Adrenal gland (tissue), 9 donors: ENCODE measurements at regions not wholly inside any gene's neighbourhood (a gene's known extent, or its start where the extent isn't known, plus 50 kb on each side); places are given as distances from the start of the nearest gene placed in this dataset.

ENCODE experiments used
- DNase-seq, 7 donors: peaks; one replicate each; pipeline ENCODE4 v3.0.0-alpha.2; 2019 to 2020
- H3K27ac ChIP-seq, 5 donors: fragments of 200-600 bp; sonication (generic) in 4 of 5; 1 replicate in 3 of 5; 2 replicates in 2 of 5; pipeline versions ENCODE4 v1.5.1 to v1.8.0; 2016 to 2020; ENCODE audit warnings: mild to moderate bottlenecking in 1 of 5
- H3K27me3 ChIP-seq: fragments of 200-600 bp; 2 replicates; pipeline ENCODE4 v1.8.0; 2021
- H3K36me3 ChIP-seq, 2 donors: fragments of 200-600 bp; replicated peaks in 1 of 2; 1 replicate in 1 of 2; 2 replicates in 1 of 2; pipeline versions ENCODE4 v1.5.1 to v1.8.0; 2018 to 2022
- H3K4me1 ChIP-seq, 2 donors: fragments of 200-600 bp; replicated peaks in 1 of 2; 1 replicate in 1 of 2; 2 replicates in 1 of 2; pipeline versions ENCODE4 v1.5.1 to v1.8.0; 2018 to 2021
- H3K4me3 ChIP-seq, 4 donors: fragments of 200-600 bp; sonication (generic) in 3 of 4; one replicate each; pipeline ENCODE4 v1.5.1; 2016 to 2018
- H3K9me3 ChIP-seq, 3 donors: fragments of 200-600 bp; sonication (generic) in 1 of 3; replicated peaks in 1 of 3; 1 replicate in 2 of 3; 2 replicates in 1 of 3; pipeline versions ENCODE4 v1.5.1 to v1.8.0; 2016 to 2021
- CTCF ChIP-seq, 6 experiments: fragments of 450-650 bp in 4 of 6; fragments of 200-600 bp in 2 of 6; sonication (generic) in 1 of 6; IDR thresholded peaks; 1 replicate in 5 of 6; 2 replicates in 1 of 6; pipeline versions ENCODE4 v1.5.1 to v1.8.0; 2016 to 2021; ENCODE audit warnings: antibody characterized with exemption in 6 of 6, mild to moderate bottlenecking in 2 of 6, moderate library complexity in 1 of 6
- POLR2A ChIP-seq, 2 donors: fragments of 450-650 bp; IDR thresholded peaks; one replicate each; pipeline ENCODE4 v1.6.1; 2017; ENCODE audit warnings: antibody characterized with exemption in 2 of 2, mild to moderate bottlenecking in 2 of 2, moderate library complexity in 1 of 2
- WGBS, 4 donors: extraction: QIAGEN DNeasy Blood & Tissue Kit in 2 of 4; methylation state at CpG; one replicate each; pipeline versions ENCODE4 v1.1.5 to v1.1.7; 2013 to 2017; 5-methylcytosine and 5-hydroxymethylcytosine counted together
- intact Hi-C, 2 donors: fragments of 100-400 bp; cut with DNase I; formaldehyde crosslinking; loops; one replicate each; pipeline versions ENCODE4 v1.14.1 to v1.15.0; 2022 to 2023
- donor health status: healthy with polysubstance abuse.
- donor health status: Bipolar disorder and iron deficiency.
- donor health status: DM: yes; HTN: yes; CAD: no.
- donor health status: DM: no; HTN: no; CAD: no.
- donor health status: DM: no; HTN: no; CAD: no.

GRCh38 chr4:181520790-181521189 is 722.4 kb upstream of the TENM3 start:
- DNase-seq: no peak
- WGBS, 4 donors: 90 to 99% (median 94%) methylated on average over 4 of the region's 4 CpGs
- intact Hi-C loops: loop anchor here (10.0 kb wide), 2 partner anchors 376 to 856 kb away; no protein-coding TSS in a partner anchor

GRCh38 chr4:181523973-181524372 is 719.2 kb upstream of the TENM3 start:
- H3K4me3 ChIP-seq: no peak overlapping the region
- no peak overlapping the region for H3K27ac ChIP-seq
- DNase-seq: no peak
- 80 to 84% (median 83%) methylated on average over 8 of the region's 8 CpGs for WGBS, 4 donors
- H3K9me3 ChIP-seq: no peaks in the 10 kb centered on the region
- intact Hi-C loops: loop anchor here (10.0 kb wide), 2 partner anchors 379 to 859 kb away; no protein-coding TSS in a partner anchor
- H3K36me3 ChIP-seq: no peaks in the 10 kb centered on the region
- no peak for TF ChIP-seq POLR2A (IDR thresholded peaks at IDR 0.05)
- no peak for TF ChIP-seq CTCF (IDR thresholded peaks at IDR 0.05)
- no peaks in the 10 kb centered on the region for H3K4me1 ChIP-seq
- no peaks in the 10 kb centered on the region for H3K27me3 ChIP-seq

More at GRCh38 chr4:181520790-181521189, 722.4 kb upstream of the TENM3 start:
- TF ChIP-seq CTCF (IDR thresholded peaks at IDR 0.05): no peak
- no peak for TF ChIP-seq POLR2A (IDR thresholded peaks at IDR 0.05)
- H3K4me3 ChIP-seq: no peak overlapping the region
- no peaks in the 10 kb centered on the region for H3K36me3 ChIP-seq
- H3K27me3 ChIP-seq: no peaks in the 10 kb centered on the region
- no peaks in the 10 kb centered on the region for H3K4me1 ChIP-seq
- H3K9me3 ChIP-seq: no peaks in the 10 kb centered on the region
- no peak overlapping the region for H3K27ac ChIP-seq

GRCh38 chr4:181524499-181524898 is 718.7 kb upstream of the TENM3 start:
- Histone ChIP-seq H3K27ac (no peak overlapping the region), H3K4me1 (no peaks in the 10 kb centered on the region), H3K36me3 (no peaks in the 10 kb centered on the region), H3K4me3 (no peak overlapping the region), H3K9me3 (no peaks in the 10 kb centered on the region), H3K27me3 (no peaks in the 10 kb centered on the region)
- WGBS, 4 donors: 72 to 83% (median 77%) methylated on average over 5 of the region's 5 CpGs
- DNase-seq: no peak
- TF ChIP-seq POLR2A (IDR thresholded peaks at IDR 0.05): no peak
- TF ChIP-seq CTCF (IDR thresholded peaks at IDR 0.05): no peak
- intact Hi-C loops: loop anchor here (10.0 kb wide), 2 partner anchors 380 to 860 kb away; no protein-coding TSS in a partner anchor

- no peaks in the 10 kb centered on the region for H3K27me3 ChIP-seq
- H3K36me3 ChIP-seq: no peaks in the 10 kb centered on the region
- H3K4me1 ChIP-seq: no peaks in the 10 kb centered on the region
- H3K9me3 ChIP-seq: no peaks in the 10 kb centered on the region
- DNase-seq: no peak
- WGBS, 4 donors: 63 to 77% (median 65%) methylated on average over 3 of the region's 3 CpGs
- intact Hi-C loops: loop anchor here (5.0 to 10.0 kb wide), 4 partner anchors 223 to 861 kb away; no protein-coding TSS in a partner anchor
- TF ChIP-seq POLR2A (IDR thresholded peaks at IDR 0.05): no peak
- no peak for TF ChIP-seq CTCF (IDR thresholded peaks at IDR 0.05)
- no peak overlapping the region for H3K4me3 ChIP-seq
- H3K27ac ChIP-seq: no peak overlapping the region
These were observed 717.6 kb upstream of the TENM3 start for GRCh38 chr4:181525634-181526033.
